NB4 (cell line): ENCODE measurements at regions not wholly inside any gene's neighbourhood (a gene's known extent, or its start where the extent isn't known, plus 50 kb on each side); places are given as distances from the start of the nearest gene placed in this dataset.

Source experiments
- MAX ChIP-seq: IDR thresholded peaks from 2 replicates; pipeline ENCODE4 v1.6.1; 2011; ENCODE audit warnings: low read depth, low read length
- MYC ChIP-seq: IDR thresholded peaks from 2 replicates; pipeline ENCODE4 v1.6.1; 2011; ENCODE audit warnings: low read depth, low read length
- POLR2A ChIP-seq: IDR thresholded peaks from 2 replicates; pipeline ENCODE4 v1.6.1; 2011; ENCODE audit warnings: mild to moderate bottlenecking; ENCODE audit not compliant: insufficient read length; ENCODE audit errors: extremely low read depth
- TF ChIP-seq, protein P1 (sequence below): IDR thresholded peaks from one replicate; pipeline ENCODE4 v1.5.1; 2012; ENCODE audit warnings: low read depth, low read length

DNA sequence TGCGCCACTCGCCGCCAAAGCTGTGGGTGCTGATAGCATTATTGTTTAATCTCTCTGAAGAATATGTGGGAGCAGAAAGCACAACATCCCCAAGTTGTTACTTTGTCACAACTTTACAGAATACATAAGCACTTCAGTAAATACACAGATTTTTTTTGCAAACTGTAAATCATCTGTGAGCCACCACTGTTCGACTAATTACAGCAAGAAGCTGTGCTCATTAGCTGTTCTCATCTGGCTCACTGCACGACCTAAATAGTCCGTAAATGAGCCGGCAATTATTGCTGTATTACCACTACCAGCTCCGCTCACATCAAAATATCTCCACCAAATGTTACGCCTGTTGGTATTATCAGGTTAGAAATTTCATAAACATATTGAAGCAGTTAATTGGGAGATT is 228.9 kb upstream of the PRKD1 start:
- TF ChIP-seq POLR2A (no peak), MAX (no peak), MYC (no peak)
- TF ChIP-seq, protein P1, sequence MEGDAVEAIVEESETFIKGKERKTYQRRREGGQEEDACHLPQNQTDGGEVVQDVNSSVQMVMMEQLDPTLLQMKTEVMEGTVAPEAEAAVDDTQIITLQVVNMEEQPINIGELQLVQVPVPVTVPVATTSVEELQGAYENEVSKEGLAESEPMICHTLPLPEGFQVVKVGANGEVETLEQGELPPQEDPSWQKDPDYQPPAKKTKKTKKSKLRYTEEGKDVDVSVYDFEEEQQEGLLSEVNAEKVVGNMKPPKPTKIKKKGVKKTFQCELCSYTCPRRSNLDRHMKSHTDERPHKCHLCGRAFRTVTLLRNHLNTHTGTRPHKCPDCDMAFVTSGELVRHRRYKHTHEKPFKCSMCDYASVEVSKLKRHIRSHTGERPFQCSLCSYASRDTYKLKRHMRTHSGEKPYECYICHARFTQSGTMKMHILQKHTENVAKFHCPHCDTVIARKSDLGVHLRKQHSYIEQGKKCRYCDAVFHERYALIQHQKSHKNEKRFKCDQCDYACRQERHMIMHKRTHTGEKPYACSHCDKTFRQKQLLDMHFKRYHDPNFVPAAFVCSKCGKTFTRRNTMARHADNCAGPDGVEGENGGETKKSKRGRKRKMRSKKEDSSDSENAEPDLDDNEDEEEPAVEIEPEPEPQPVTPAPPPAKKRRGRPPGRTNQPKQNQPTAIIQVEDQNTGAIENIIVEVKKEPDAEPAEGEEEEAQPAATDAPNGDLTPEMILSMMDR: no peak
